Brain pericyte (primary cell): ENCODE measurements at regions not wholly inside any gene's neighbourhood (a gene's known extent, or its start where the extent isn't known, plus 50 kb on each side); places are given as distances from the start of the nearest gene placed in this dataset.
"Not testable (repeated sequence)": the region's sequence is repeated elsewhere in the genome, so short reads cannot be mapped to it uniquely, and the experiment has no call there.

Source experiments
- DNase-seq: peaks from one replicate; pipeline ENCODE4 v3.0.0-alpha.2; 2012; ENCODE audit warnings: low read depth, low spot score

GRCh38 chr5:28714907-28715698 lies 1676.7 kb upstream of the CDH9 start:
- no peak for DNase-seq

DNA sequence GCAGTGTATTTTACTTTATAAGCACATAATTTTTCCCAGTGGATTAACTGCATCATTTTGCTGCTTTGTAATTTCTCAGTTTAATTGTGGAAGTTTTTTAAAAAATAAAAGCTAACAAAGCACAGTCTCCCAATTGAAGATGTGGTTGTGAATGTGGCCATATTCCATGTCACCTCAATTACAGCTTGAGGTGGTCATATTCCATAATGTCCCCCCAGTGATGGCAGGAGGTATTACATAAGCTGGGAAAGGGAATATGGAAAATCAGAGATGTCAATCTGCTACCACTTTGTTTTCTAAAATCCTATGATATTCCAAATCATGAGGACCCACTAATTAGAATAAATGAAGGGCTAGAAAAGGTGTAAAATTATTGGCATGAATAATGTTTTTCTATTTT lies 1672.0 kb upstream of the CDH9 start:
- DNase-seq = no peak

DNA sequence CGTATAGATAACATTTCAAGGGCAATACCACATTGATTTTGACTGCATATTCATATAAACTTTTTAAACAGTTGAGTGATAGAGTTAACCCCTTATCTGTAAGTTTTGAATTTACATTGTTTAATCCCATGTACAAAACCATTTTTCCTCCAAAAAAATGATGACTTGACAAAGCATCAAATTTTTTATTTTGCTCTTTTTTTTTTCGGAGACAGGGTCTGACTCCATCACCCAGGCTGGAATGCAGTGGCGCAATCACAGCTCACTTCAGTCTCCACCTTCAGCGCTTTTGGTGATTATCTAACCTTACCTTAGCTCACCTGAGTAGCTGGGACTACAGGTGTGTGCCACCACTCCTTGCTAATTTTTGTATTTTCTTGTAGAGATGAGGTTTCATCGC lies 1670.1 kb upstream of the CDH9 start:
- DNase-seq = no peak

DNA sequence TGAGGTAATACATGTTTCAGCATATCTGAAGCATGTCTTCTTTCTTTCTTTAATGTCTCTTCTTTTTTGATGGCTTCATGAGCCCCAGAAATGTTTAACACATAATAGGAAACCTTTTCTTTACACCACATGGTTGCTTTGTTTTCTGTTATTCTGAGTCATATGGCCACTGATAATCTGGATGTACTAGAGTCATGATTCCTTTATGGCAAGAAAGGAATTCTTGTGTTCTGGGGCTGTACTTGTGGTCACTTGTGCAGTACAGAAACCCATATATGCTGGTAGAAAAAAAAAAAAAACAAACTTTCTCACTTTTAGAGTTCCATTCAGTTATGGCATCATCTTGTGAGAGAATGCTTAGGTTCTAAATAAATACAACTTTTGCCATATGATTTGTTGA lies 1669.3 kb upstream of the CDH9 start:
- DNase-seq = no peak

DNA sequence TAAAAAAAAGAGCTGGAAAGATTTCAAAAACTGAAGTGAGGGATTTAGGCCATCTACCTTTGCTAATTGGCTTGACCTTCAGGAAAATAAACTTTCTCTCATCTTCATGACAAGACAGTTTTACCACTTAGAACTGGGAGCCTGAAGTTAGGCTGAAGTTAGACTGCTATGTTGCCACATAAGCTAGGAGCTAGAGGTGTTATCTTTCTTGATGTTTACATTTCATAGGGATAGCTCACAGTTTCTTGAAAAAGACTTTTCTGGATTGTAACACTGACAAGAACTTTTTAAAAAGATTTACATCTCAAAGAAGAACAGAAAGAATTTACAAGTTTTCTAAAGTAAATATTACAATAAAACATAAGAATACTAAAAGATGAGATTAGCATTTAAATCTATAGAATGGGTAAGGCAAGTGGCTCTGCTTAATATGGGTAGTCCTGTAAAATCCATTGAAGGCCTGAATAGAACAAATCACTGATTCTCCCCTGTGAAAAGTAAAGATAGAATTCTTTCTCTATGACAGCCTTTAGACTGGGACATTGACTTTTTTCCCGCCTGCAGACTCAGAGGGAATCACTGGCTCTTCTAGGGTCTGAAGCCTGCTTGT lies 1665.4 kb upstream of the CDH9 start:
- no peak for DNase-seq

DNA sequence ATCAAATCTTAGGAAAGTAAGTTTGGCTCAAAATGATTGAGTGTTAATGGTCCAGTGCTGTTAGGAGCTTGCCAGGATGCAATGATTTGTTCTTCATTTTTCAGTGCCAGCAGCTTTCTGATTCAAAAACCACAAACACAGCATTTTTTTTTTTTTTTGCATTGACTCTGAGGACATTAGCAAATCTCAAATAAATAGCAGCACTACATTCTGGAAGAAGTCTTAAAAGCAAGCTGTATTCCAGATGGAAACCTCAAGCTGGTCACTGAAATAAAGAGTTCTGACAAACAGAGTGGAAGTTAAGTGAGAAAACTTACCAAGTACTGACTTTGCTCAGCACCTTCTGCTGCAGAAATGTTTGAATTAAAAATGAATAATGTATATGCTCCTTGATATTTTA lies 1653.1 kb upstream of the CDH9 start:
- no peak for DNase-seq

GRCh38 chr5:28685794-28686193 lies 1647.4 kb upstream of the CDH9 start:
- DNase-seq = no peak

DNA sequence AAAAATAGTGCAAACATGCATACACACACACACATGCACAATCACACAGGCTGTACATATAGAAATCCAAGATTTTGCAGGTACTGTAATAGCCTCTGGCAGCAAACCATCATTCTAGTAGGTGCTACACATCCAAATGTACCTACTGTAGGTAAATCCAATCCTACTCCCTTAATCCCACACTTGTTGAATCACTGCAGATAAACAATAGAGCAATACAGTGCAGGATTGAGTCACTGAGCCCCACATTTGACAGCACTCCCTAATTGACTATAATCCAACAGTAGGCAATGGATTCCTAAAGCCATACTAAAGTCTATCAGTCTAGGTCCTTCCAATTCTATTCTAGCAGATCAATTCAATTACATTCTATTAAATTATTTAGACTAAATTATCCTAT lies 1640.5 kb upstream of the CDH9 start:
- no peak for DNase-seq

DNA sequence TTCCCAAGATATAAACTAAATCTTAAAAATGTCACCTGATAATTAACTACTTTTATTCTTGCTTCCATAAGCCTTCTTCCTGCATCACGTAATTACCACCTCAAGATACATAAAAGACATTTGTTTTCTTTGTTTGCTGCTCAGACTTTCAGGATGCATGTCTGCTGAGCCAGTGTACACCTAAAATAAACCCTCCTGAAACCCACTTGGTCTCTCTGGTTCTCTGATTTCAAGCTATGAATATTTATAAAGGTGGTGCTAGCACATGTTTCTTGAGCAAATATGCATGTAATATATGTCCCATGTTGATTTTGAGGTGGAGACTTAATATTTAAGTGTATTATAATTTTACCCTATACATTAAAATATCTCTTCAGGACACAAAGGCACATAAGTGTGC lies 1627.7 kb upstream of the CDH9 start:
- DNase-seq = no peak

- DNase-seq = no peak
These were observed 1609.7 kb upstream of the CDH9 start for GRCh38 chr5:28648108-28648507.

DNA sequence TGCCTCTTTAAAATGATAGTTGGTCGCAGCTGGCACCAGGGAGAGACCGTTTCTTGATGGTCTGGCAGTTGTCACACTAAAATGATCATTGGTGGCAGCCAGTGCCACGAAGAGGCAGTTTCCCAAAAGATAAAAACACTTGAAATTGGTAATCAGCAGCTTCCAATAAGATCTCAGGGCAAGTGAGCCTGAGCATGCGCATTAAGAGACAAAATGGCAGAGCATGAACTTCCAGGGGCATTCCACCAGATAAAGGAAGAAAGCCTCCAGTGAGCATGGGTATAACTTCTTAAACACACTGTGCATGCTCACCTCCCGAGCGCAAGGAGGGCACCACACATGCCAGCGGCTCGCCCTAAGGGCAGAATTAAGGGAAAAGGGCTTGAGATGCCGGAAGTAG lies 1594.2 kb upstream of the CDH9 start:
- DNase-seq = no peak

DNA sequence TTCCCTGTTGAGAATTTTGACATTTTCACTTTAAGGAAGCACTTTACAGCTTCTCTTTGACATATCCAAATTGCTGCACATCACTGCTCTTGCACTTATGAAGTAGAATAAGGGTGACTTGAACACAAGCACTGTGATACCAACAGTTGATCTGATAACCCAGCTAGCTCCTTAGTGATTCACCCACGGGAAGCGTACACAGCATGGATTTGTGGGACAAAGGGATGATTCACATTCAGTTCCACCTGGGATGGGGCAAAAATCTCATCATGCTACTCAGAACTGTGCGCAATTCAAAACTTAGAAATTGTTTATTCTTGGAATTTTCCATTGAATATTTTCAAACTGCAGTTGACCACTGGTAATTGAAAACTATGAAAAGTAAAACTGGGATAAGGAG lies 1565.5 kb upstream of the CDH9 start:
- no peak for DNase-seq

- no peak for DNase-seq
These were observed 1564.0 kb upstream of the CDH9 start for GRCh38 chr5:28602429-28602828.

- DNase-seq = not testable (repeated sequence)
These were observed 1558.3 kb upstream of the CDH9 start for GRCh38 chr5:28596707-28597106.

- DNase-seq = peak; percentile 55
These were observed 1542.2 kb upstream of the CDH9 start for GRCh38 chr5:28580616-28581015.

GRCh38 chr5:28576022-28576421 lies 1537.6 kb upstream of the CDH9 start:
- DNase-seq = no peak

DNA sequence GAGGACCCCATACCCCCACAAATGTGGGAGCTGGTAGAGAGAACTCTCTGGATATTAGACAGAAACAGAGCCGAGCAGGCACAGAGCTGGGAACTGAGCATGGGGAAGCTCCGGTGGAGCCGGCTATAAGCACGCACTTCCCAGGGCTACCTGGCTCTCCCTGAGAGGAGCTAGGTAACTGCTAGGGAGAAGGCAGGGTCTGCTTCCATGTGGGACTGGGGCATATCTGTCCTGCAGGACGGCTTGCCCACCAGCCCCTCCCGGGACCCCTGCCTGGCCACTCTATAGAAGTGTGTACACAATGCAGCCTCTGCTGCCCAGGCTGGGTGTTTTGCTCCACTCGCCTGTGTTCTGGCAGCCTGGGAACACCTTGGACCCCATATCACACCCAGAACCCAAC lies 1537.0 kb upstream of the CDH9 start:
- no peak for DNase-seq

- DNase-seq = no peak
These were observed 1536.2 kb upstream of the CDH9 start for GRCh38 chr5:28574606-28575005.

DNA sequence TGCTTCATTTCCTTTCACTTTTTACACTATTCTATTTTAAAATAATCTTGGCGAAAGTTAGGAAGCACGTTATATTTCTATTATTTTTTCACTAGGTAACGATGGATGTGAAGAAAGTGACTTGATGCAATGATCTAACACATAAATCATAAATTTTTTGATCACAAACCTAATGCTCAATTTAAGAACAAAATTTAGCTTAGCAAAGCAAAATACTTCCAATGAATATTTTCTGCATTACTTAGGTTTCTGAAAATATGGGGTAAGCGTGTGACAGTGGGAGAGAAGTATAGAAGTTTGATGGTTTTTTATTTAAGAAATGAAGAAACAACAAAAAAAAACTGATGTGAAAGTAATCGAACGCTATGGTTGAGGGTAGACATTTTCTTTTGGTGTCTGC lies 1528.7 kb upstream of the CDH9 start:
- no peak for DNase-seq

GRCh38 chr5:28561522-28561921 lies 1523.1 kb upstream of the CDH9 start:
- DNase-seq = no peak

DNA sequence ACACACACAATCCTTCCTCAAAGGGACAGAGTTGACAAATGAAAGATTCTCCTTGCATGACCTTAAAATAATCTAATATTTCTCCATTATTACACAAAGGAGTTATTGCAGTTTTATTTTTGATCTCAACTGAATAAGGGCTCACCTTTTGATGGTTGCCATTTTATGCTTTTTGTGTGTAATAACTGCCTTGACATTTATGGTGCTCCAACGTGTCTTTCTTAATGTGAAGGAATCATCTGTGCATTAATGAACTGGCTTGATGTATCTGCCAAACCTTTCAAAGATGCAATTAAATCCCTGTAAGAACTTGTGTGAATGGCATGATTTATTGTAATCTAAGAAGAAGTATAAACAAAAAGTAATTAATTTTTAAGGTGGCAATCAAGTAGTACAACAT lies 1519.8 kb upstream of the CDH9 start:
- DNase-seq = no peak

GRCh38 chr5:28557114-28557513 lies 1518.7 kb upstream of the CDH9 start:
- no peak for DNase-seq

- no peak for DNase-seq
These were observed 1511.2 kb upstream of the CDH9 start for GRCh38 chr5:28549588-28549987.

GRCh38 chr5:28548856-28549255 lies 1510.5 kb upstream of the CDH9 start:
- no peak for DNase-seq
